AG04450 (cell line): ENCODE measurements at regions not wholly inside any gene's neighbourhood (a gene's known extent, or its start where the extent isn't known, plus 50 kb on each side); places are given as distances from the start of the nearest gene placed in this dataset.
A peak's percentile ranks its signal among the peaks of the same experiment; 100 is the strongest.

Source experiments
- CTCF ChIA-PET: fragments of 300-600, 350-600 bp; formaldehyde crosslinking; extraction: SDS; loops from one replicate; lab custom pipeline; 2022; ENCODE audit warnings: antibody characterized with exemption, inconsistent platforms; lab: Charles Lee
- POLR2A ChIA-PET: fragments of 350-600 bp; formaldehyde crosslinking; extraction: SDS; loops from one replicate; lab custom pipeline; 2021; ENCODE audit warnings: antibody characterized with exemption, inconsistent platforms; lab: Yijun Ruan, JAX
- DNase-seq: peaks from one replicate; pipeline ENCODE4 v3.0.0-alpha.2; 2011; ENCODE audit warnings: low read depth, low spot score
- H3K27ac ChIP-seq: one replicate; pipeline ENCODE4 v1.5.1; 2012; ENCODE audit warnings: low read depth, low read length, control low read depth
- H3K27me3 ChIP-seq: one replicate; pipeline ENCODE4 v1.6.0; 2012; ENCODE audit warnings: low read length; ENCODE audit not compliant: control insufficient read depth, insufficient read depth
- H3K4me3 ChIP-seq: 2 replicates; pipeline ENCODE4 v1.5.1; 2011; ENCODE audit warnings: mild to moderate bottlenecking, low read depth, low read length, control low read depth
- H3K9me3 ChIP-seq: 2 replicates; pipeline ENCODE4 v1.5.1; 2012; ENCODE audit warnings: low read length; ENCODE audit not compliant: control insufficient read depth, insufficient read depth
- CTCF ChIP-seq: IDR thresholded peaks from 2 replicates; pipeline ENCODE4 v1.5.1; 2011; ENCODE audit warnings: low read depth, low read length, control low read depth, inconsistent platforms

- no peak for TF ChIP-seq CTCF
- CTCF ChIA-PET = no interaction called here
- H3K4me3 ChIP-seq = no peak overlapping the region
Measured at GRCh38 chr2:199588054-199588453, 130.3 kb upstream of the SATB2 start.

GRCh38 chr2:199586646-199587045 is 128.9 kb upstream of the SATB2 start:
- POLR2A ChIA-PET = no interaction called here
- no peak for DNase-seq
- CTCF ChIA-PET = interaction anchor here (1.5 kb wide), 1 partner anchor 10 kb away, joined by 3 read pairs; no protein-coding TSS in a partner anchor

More at GRCh38 chr2:199588054-199588453, 130.3 kb upstream of the SATB2 start:
- H3K9me3 ChIP-seq = no peaks in the 10 kb centered on the region
- DNase-seq = no peak
- H3K27me3 ChIP-seq = peaks cover 9% of the 10 kb centered on the region
- H3K27ac ChIP-seq = no peak overlapping the region
- POLR2A ChIA-PET = no interaction called here

DNA sequence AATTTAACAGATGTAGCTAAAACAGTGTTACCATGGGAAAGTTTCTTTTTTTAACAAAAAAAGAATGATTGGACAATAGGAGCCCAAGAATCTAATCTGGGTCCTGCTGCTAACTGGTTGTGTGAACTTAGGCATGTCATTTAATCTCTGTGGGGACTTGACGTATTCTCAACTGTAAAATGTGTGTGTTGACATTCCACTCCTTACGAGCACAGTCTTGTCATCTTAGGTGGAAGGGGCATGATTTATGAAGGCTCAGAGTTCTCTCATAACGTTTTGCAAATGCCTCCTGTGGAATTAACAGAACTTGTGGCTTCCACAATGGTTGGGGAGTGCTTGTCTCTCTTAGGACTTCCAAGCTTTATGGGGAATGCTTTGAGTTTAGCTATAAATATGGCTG is 125.9 kb upstream of the SATB2 start:
- Histone ChIP-seq H3K4me3 (no peak overlapping the region), H3K9me3 (no peaks in the 10 kb centered on the region), H3K27ac (no peak overlapping the region), H3K27me3 (peaks cover 4% of the 10 kb centered on the region)
- TF ChIP-seq CTCF = no peak
- ChIA-PET CTCF (interaction anchor here (0.5 to 1.9 kb wide), 2 partner anchors 13 to 1286 kb away, joined by 5 to 7 read pairs; no protein-coding TSS in a partner anchor), POLR2A (no interaction called here)
- DNase-seq = no peak

More at GRCh38 chr2:199586646-199587045, 128.9 kb upstream of the SATB2 start:
- H3K27me3 ChIP-seq = peaks cover 9% of the 10 kb centered on the region
- H3K27ac ChIP-seq = no peak overlapping the region
- no peak overlapping the region for H3K4me3 ChIP-seq
- no peaks in the 10 kb centered on the region for H3K9me3 ChIP-seq
- TF ChIP-seq CTCF = no peak

- CTCF ChIA-PET = interaction anchor here (1.0 to 2.7 kb wide), 4 partner anchors 15 to 1268 kb away, joined by 3 to 6 read pairs (median 6); no protein-coding TSS in a partner anchor
- Histone ChIP-seq H3K9me3 (no peaks in the 10 kb centered on the region), H3K4me3 (peak overlapping the region; percentile 57), H3K27me3 (peaks cover 2% of the 10 kb centered on the region), H3K27ac (no peak overlapping the region)
- no peak for DNase-seq
- TF ChIP-seq CTCF = no peak
- POLR2A ChIA-PET = no interaction called here
Measured at GRCh38 chr2:199581935-199582360, 124.2 kb upstream of the SATB2 start.

DNA sequence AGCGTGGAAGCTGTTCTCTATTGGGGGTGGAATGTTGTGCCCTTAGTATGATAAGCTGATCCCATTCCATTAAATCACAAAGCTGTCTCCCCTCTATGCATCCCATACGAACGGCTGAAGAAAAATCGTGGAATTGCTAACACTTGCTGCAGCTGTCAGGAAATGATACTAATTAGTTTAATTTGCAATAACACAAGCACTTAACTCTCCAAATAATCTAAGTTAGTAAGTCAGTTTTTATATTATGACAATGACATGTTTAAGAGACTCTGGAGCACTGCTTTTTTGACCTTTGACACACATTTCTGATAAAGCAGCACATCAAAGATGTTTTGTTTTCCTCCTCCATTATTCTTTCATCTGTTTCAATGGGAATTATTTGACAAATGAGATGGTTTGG is 123.7 kb upstream of the SATB2 start:
- no peak for TF ChIP-seq CTCF
- ChIA-PET CTCF (interaction anchor here (0.8 to 2.7 kb wide), 6 partner anchors 15 to 1267 kb away, joined by 3 to 6 read pairs (median 5); no protein-coding TSS in a partner anchor), POLR2A (no interaction called here)
- Histone ChIP-seq H3K27ac (no peak overlapping the region), H3K27me3 (peaks cover 2% of the 10 kb centered on the region), H3K9me3 (no peaks in the 10 kb centered on the region), H3K4me3 (peak overlapping the region; percentile 57)
- no peak for DNase-seq
